ENCODE measurements at regions not wholly inside any gene's neighbourhood (a gene's known extent, or its start where the extent isn't known, plus 50 kb on each side); places are given as distances from the start of the nearest gene placed in this dataset.

DNA sequence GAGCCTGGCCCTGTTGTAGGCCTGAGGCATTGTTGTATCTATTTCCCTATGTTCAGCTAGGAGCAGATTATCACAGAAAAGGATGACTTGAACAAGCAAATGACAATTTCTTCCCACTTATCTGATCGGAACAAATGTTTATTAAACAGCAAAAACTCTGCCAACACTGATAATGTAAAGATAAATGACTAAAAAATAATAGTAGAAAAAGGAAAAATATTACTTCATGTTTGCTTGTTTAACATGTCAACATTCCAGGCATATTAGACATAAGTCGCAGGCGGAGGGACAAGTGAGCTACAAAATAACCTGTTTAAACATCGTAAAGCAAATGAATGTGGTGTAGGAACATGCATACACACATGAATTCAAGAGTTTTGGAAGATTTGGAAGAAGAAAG, 257.9 kb downstream of the TMX3 start:
- 100% methylated on average over 1 of the region's 4 CpGs for WGBS (ENCODE audit: insufficient coverage)
- CTCF ChIA-PET = no interaction called here

GRCh38 chr18:68455229-68455603, 259.7 kb downstream of the TMX3 start:
- no peak for DNase-seq
- no peak overlapping the region for H3K4me3 ChIP-seq (ENCODE audit: control insufficient read depth in 1 of 7, extremely low read depth in 1 of 7, insufficient read depth in 4 of 7, low read depth in 2 of 7, low read length in 6 of 7)
- no peaks in the 10 kb centered on the region for H3K27me3 ChIP-seq (replicated peaks in 2 of 5; ENCODE audit: control insufficient read depth in 4 of 5, insufficient read depth in 5 of 5, low read length in 4 of 5)
- H3K27ac ChIP-seq (ENCODE audit: insufficient read depth in 1 of 2, low read depth in 1 of 2, low read length in 2 of 2, poor library complexity in 1 of 2, severe bottlenecking in 2 of 2) = no peak overlapping the region
- H3K4me1 ChIP-seq (ENCODE audit: control extremely low read depth in 1 of 4, control insufficient read depth in 4 of 4, insufficient read depth in 4 of 4, low read length in 3 of 4) = no peaks in the 10 kb centered on the region
- peaks cover 0 to 1% (median 0%) of the 10 kb centered on the region in 5 experiments for H3K9me3 ChIP-seq (ENCODE audit: control extremely low read depth in 1 of 5, control insufficient read depth in 4 of 5, insufficient read depth in 2 of 5, low read depth in 1 of 5, low read length in 4 of 5)
- ChIA-PET POLR2A (no interaction called here), CTCF (no interaction called here)
- no peaks in the 10 kb centered on the region for H3K36me3 ChIP-seq (ENCODE audit: control insufficient read depth in 4 of 4, insufficient read depth in 4 of 4, low read length in 3 of 4)

More for the DNA sequence above, 257.9 kb downstream of the TMX3 start:
- no peak overlapping the region for H3K4me3 ChIP-seq (ENCODE audit: control insufficient read depth in 1 of 7, extremely low read depth in 1 of 7, insufficient read depth in 4 of 7, low read depth in 2 of 7, low read length in 6 of 7)
- H3K36me3 ChIP-seq (ENCODE audit: control insufficient read depth in 4 of 4, insufficient read depth in 4 of 4, low read length in 3 of 4) = no peaks in the 10 kb centered on the region
- no peaks in the 10 kb centered on the region for H3K27me3 ChIP-seq (replicated peaks in 2 of 5; ENCODE audit: control insufficient read depth in 4 of 5, insufficient read depth in 5 of 5, low read length in 4 of 5)
- H3K27ac ChIP-seq (ENCODE audit: insufficient read depth in 1 of 2, low read depth in 1 of 2, low read length in 2 of 2, poor library complexity in 1 of 2, severe bottlenecking in 2 of 2) = no peak overlapping the region
- H3K9me3 ChIP-seq (ENCODE audit: control extremely low read depth in 1 of 5, control insufficient read depth in 4 of 5, insufficient read depth in 2 of 5, low read depth in 1 of 5, low read length in 4 of 5) = no peaks in the 10 kb centered on the region
- no peak for DNase-seq
- POLR2A ChIA-PET = no interaction called here
- H3K4me1 ChIP-seq (ENCODE audit: control extremely low read depth in 1 of 4, control insufficient read depth in 4 of 4, insufficient read depth in 4 of 4, low read length in 3 of 4) = no peaks in the 10 kb centered on the region

GRCh38 chr18:68454511-68455228, 260.2 kb downstream of the TMX3 start:
- POLR2A ChIA-PET = no interaction called here
- no peak overlapping the region for H3K27ac ChIP-seq (ENCODE audit: insufficient read depth in 1 of 2, low read depth in 1 of 2, low read length in 2 of 2, poor library complexity in 1 of 2, severe bottlenecking in 2 of 2)

DNA sequence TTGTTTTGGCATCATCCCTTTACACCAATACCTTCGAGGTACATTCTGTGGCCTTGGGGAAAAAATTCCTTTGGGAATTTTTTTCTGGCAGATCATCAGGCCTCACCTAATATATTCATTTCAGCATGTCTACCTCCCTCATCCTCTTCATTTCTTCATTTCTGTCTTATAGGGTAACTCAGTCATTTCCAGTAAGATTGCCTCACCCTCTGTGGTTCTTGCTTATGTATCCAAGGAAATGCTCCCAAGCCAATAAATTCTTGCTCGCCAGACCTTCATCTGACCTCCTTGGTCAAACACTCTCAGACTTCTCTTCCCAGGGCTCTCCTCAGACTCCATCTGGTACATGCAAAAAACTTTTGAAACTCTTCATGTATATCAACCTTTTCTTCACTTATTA, 265.6 kb downstream of the TMX3 start:
- POLR2A ChIA-PET = no interaction called here
- WGBS (ENCODE audit: insufficient coverage) = 85% methylated on average over 2 of the region's 2 CpGs
- peaks cover 0 to 1% (median 0%) of the 10 kb centered on the region in 5 experiments for H3K9me3 ChIP-seq (ENCODE audit: control extremely low read depth in 1 of 5, control insufficient read depth in 4 of 5, insufficient read depth in 2 of 5, low read depth in 1 of 5, low read length in 4 of 5)

More at GRCh38 chr18:68454511-68455228, 260.2 kb downstream of the TMX3 start:
- CTCF ChIA-PET = no interaction called here
- Histone ChIP-seq H3K9me3 (ENCODE audit: control extremely low read depth in 1 of 5, control insufficient read depth in 4 of 5, insufficient read depth in 2 of 5, low read depth in 1 of 5, low read length in 4 of 5) (peaks cover 0 to 1% (median 0%) of the 10 kb centered on the region in 5 experiments), H3K4me3 (ENCODE audit: control insufficient read depth in 1 of 7, extremely low read depth in 1 of 7, insufficient read depth in 4 of 7, low read depth in 2 of 7, low read length in 6 of 7) (no peak overlapping the region), H3K36me3 (ENCODE audit: control insufficient read depth in 4 of 4, insufficient read depth in 4 of 4, low read length in 3 of 4) (no peaks in the 10 kb centered on the region), H3K27me3 (replicated peaks in 2 of 5; ENCODE audit: control insufficient read depth in 4 of 5, insufficient read depth in 5 of 5, low read length in 4 of 5) (no peaks in the 10 kb centered on the region), H3K4me1 (ENCODE audit: control extremely low read depth in 1 of 4, control insufficient read depth in 4 of 4, insufficient read depth in 4 of 4, low read length in 3 of 4) (no peaks in the 10 kb centered on the region)
- WGBS (ENCODE audit: insufficient coverage) = 88% methylated on average over 3 of the region's 3 CpGs
- no peak for DNase-seq

DNA sequence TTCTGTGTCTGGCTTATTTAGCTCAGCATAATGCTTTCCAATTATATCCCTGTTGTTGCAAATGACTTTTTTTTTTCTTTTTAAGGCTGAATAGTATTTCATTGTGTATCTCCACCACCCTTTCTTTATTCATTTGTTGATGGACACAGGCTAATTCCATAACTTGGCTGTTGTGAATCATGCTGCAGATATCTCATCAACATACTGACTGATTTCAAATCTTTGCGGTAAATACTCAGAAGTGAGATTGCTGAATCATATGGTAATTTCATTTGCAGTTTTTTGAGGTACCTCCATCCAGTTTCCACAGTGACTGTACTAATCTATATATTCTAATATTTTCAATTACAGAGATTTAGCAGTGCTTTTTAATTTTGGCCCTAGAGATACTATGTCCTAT, 266.2 kb downstream of the TMX3 start:
- no peaks in the 10 kb centered on the region for H3K36me3 ChIP-seq (ENCODE audit: control insufficient read depth in 4 of 4, insufficient read depth in 4 of 4, low read length in 3 of 4)
- H3K9me3 ChIP-seq (ENCODE audit: control extremely low read depth in 1 of 5, control insufficient read depth in 4 of 5, insufficient read depth in 2 of 5, low read depth in 1 of 5, low read length in 4 of 5) = peaks cover 0 to 1% (median 0%) of the 10 kb centered on the region in 5 experiments
- H3K4me1 ChIP-seq (ENCODE audit: control extremely low read depth in 1 of 4, control insufficient read depth in 4 of 4, insufficient read depth in 4 of 4, low read length in 3 of 4) = no peaks in the 10 kb centered on the region
- H3K4me3 ChIP-seq (ENCODE audit: control insufficient read depth in 1 of 7, extremely low read depth in 1 of 7, insufficient read depth in 4 of 7, low read depth in 2 of 7, low read length in 6 of 7) = no peak overlapping the region
- CTCF ChIA-PET = no interaction called here
- DNase-seq = no peak
- WGBS (ENCODE audit: insufficient coverage) = no CpG with 5 or more reads among the region's 1 CpG
- H3K27me3 ChIP-seq (replicated peaks in 2 of 5; ENCODE audit: control insufficient read depth in 4 of 5, insufficient read depth in 5 of 5, low read length in 4 of 5) = no peaks in the 10 kb centered on the region
- H3K27ac ChIP-seq (ENCODE audit: insufficient read depth in 1 of 2, low read depth in 1 of 2, low read length in 2 of 2, poor library complexity in 1 of 2, severe bottlenecking in 2 of 2) = no peak overlapping the region
- POLR2A ChIA-PET = no interaction called here

More for the DNA sequence above, 265.6 kb downstream of the TMX3 start:
- CTCF ChIA-PET = no interaction called here
- H3K27ac ChIP-seq (ENCODE audit: insufficient read depth in 1 of 2, low read depth in 1 of 2, low read length in 2 of 2, poor library complexity in 1 of 2, severe bottlenecking in 2 of 2) = no peak overlapping the region
- H3K36me3 ChIP-seq (ENCODE audit: control insufficient read depth in 4 of 4, insufficient read depth in 4 of 4, low read length in 3 of 4) = no peaks in the 10 kb centered on the region
- no peaks in the 10 kb centered on the region for H3K4me1 ChIP-seq (ENCODE audit: control extremely low read depth in 1 of 4, control insufficient read depth in 4 of 4, insufficient read depth in 4 of 4, low read length in 3 of 4)
- H3K27me3 ChIP-seq (replicated peaks in 2 of 5; ENCODE audit: control insufficient read depth in 4 of 5, insufficient read depth in 5 of 5, low read length in 4 of 5) = no peaks in the 10 kb centered on the region
- H3K4me3 ChIP-seq (ENCODE audit: control insufficient read depth in 1 of 7, extremely low read depth in 1 of 7, insufficient read depth in 4 of 7, low read depth in 2 of 7, low read length in 6 of 7) = no peak overlapping the region
- DNase-seq = no peak

- H3K4me1 ChIP-seq (ENCODE audit: control extremely low read depth in 1 of 4, control insufficient read depth in 4 of 4, insufficient read depth in 4 of 4, low read length in 3 of 4) = no peaks in the 10 kb centered on the region
- CTCF ChIA-PET = no interaction called here
Measured at GRCh38 chr18:68447286-68447685, 267.6 kb downstream of the TMX3 start.

GRCh38 chr18:68445668-68446426, 269.1 kb downstream of the TMX3 start:
- DNase-seq = no peak
- no peak overlapping the region for H3K4me3 ChIP-seq (ENCODE audit: control insufficient read depth in 1 of 7, extremely low read depth in 1 of 7, insufficient read depth in 4 of 7, low read depth in 2 of 7, low read length in 6 of 7)
- no peak overlapping the region for H3K27ac ChIP-seq (ENCODE audit: insufficient read depth in 1 of 2, low read depth in 1 of 2, low read length in 2 of 2, poor library complexity in 1 of 2, severe bottlenecking in 2 of 2)
- H3K27me3 ChIP-seq (replicated peaks in 2 of 5; ENCODE audit: control insufficient read depth in 4 of 5, insufficient read depth in 5 of 5, low read length in 4 of 5) = no peaks in the 10 kb centered on the region
- 93% methylated on average over 6 of the region's 6 CpGs for WGBS (ENCODE audit: insufficient coverage)
- ChIA-PET CTCF (no interaction called here), POLR2A (no interaction called here)
- H3K36me3 ChIP-seq (ENCODE audit: control insufficient read depth in 4 of 4, insufficient read depth in 4 of 4, low read length in 3 of 4) = no peaks in the 10 kb centered on the region
- no peaks in the 10 kb centered on the region for H3K4me1 ChIP-seq (ENCODE audit: control extremely low read depth in 1 of 4, control insufficient read depth in 4 of 4, insufficient read depth in 4 of 4, low read length in 3 of 4)
- H3K9me3 ChIP-seq (ENCODE audit: control extremely low read depth in 1 of 5, control insufficient read depth in 4 of 5, insufficient read depth in 2 of 5, low read depth in 1 of 5, low read length in 4 of 5) = peaks cover 0 to 1% (median 0%) of the 10 kb centered on the region in 5 experiments

More at GRCh38 chr18:68447286-68447685, 267.6 kb downstream of the TMX3 start:
- Histone ChIP-seq H3K27me3 (replicated peaks in 2 of 5; ENCODE audit: control insufficient read depth in 4 of 5, insufficient read depth in 5 of 5, low read length in 4 of 5) (no peaks in the 10 kb centered on the region), H3K4me3 (ENCODE audit: control insufficient read depth in 1 of 7, extremely low read depth in 1 of 7, insufficient read depth in 4 of 7, low read depth in 2 of 7, low read length in 6 of 7) (no peak overlapping the region), H3K36me3 (ENCODE audit: control insufficient read depth in 4 of 4, insufficient read depth in 4 of 4, low read length in 3 of 4) (no peaks in the 10 kb centered on the region), H3K9me3 (ENCODE audit: control extremely low read depth in 1 of 5, control insufficient read depth in 4 of 5, insufficient read depth in 2 of 5, low read depth in 1 of 5, low read length in 4 of 5) (peaks cover 0 to 1% (median 0%) of the 10 kb centered on the region in 5 experiments), H3K27ac (ENCODE audit: insufficient read depth in 1 of 2, low read depth in 1 of 2, low read length in 2 of 2, poor library complexity in 1 of 2, severe bottlenecking in 2 of 2) (no peak overlapping the region)
- POLR2A ChIA-PET = no interaction called here
- WGBS (ENCODE audit: insufficient coverage) = no CpG with 5 or more reads among the region's 1 CpG
- no peak for DNase-seq
